C4-2B (cell line): ENCODE measurements at regions not wholly inside any gene's neighbourhood (a gene's known extent, or its start where the extent isn't known, plus 50 kb on each side); places are given as distances from the start of the nearest gene placed in this dataset.

Experiments
- H3K27ac ChIP-seq: fragments of 450-650 bp; 2 replicates; pipeline ENCODE4 v1.5.1; 2017
- ZFX ChIP-seq: fragments of 450-650 bp; IDR thresholded peaks from 2 replicates; pipeline ENCODE4 v1.6.1; 2017
- TF ChIP-seq, protein P1 (sequence below): fragments of 450-650 bp; conservative IDR thresholded peaks from 2 replicates; pipeline ENCODE4 v1.5.1; 2017; ENCODE audit warnings: mild to moderate bottlenecking

DNA sequence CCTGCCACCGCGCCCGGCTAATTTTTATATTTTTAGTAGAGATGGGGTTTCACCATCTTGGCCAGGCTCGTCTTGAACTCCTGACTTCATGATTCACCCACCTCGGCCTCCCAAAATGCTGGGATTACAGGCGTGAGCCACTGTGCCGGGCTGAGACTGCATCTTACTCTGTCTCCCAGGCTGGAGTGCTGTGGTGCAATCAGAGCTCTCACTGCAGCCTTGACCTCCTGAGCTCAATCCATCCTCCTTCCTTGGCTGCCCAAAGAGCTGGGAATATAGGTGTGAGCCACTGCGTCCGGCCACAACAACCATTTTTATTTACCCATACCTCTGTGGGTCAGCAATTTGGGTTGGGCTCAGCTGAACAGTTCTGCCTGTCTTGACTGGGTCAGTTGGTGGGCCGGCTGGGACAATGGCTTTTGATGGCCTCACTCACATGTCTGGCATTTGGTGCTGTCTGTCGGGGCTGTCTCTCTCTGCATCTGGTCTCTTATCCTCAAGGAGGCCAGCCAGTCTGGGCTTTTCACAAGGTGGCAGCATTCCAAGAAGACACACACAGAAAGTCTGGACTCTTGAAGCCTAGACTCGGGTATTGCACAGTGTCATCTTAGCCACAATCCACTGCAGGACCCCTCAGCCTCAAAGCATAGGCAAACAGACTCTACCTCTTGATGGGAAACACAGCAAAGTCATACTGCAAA, 116.8 kb upstream of the GATA6 start:
- TF ChIP-seq, protein P1, sequence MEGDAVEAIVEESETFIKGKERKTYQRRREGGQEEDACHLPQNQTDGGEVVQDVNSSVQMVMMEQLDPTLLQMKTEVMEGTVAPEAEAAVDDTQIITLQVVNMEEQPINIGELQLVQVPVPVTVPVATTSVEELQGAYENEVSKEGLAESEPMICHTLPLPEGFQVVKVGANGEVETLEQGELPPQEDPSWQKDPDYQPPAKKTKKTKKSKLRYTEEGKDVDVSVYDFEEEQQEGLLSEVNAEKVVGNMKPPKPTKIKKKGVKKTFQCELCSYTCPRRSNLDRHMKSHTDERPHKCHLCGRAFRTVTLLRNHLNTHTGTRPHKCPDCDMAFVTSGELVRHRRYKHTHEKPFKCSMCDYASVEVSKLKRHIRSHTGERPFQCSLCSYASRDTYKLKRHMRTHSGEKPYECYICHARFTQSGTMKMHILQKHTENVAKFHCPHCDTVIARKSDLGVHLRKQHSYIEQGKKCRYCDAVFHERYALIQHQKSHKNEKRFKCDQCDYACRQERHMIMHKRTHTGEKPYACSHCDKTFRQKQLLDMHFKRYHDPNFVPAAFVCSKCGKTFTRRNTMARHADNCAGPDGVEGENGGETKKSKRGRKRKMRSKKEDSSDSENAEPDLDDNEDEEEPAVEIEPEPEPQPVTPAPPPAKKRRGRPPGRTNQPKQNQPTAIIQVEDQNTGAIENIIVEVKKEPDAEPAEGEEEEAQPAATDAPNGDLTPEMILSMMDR: no peak
- TF ChIP-seq ZFX: no peak
- H3K27ac ChIP-seq: no peak overlapping the region

DNA sequence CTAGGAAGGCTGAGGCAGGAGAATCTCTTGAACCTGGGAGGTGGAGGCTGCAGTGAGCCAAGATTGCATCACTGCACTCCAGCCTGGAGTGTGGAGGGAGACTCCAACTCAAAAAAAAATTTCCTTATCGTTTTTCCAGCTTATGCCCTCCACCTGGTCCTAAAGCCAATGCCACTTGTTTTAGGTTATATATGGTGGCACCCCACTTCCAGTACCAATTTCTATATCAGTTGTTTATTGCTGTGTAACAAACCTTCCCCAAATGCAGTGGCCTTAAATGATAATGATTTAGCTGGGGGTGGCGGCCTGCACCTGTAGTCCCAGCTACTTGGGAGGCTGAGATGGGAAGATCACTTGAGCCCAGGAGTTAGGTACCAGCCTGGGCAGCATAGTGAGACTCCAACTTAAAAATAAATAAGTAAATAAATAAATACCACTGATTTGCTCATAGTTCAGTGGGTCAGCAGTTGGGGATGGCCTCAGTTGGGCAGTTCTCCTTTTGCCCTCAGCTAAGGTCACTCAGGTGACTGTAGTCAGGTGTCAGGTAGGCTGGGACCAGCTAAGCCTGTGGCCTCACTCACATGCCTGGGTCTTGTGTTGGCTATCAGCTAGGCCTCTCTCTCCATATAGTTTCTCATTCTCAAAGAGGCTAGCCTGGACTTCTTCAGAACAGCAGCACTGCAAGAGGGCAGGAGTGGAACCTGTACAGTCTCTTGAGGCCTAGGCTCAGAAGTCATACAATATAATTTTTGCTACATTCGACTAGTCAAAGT, 113.7 kb upstream of the GATA6 start:
- no peak for TF ChIP-seq ZFX
- TF ChIP-seq, protein P1: no peak
- no peak overlapping the region for H3K27ac ChIP-seq

DNA sequence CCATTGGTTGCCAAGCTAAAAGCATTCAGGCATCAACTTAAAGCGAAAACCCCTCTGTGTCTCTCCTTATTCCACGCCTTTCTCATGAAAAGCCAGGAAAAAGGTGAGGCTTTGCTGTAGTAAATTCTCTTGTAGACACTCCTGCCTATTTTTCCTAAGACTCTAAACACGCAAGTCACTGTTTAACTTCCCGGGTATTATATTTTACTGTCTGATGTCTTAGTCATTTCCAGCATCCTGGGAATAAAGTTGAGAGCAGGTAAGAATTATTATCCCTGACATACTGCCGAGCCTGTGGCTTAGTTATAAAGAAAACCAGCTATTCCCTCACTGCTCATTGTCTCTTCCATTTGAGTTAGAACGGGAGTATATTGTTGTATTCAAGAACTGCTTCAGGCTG, 112.4 kb upstream of the GATA6 start:
- H3K27ac ChIP-seq: no peak overlapping the region
- TF ChIP-seq, protein P1: no peak
- no peak for TF ChIP-seq ZFX

DNA sequence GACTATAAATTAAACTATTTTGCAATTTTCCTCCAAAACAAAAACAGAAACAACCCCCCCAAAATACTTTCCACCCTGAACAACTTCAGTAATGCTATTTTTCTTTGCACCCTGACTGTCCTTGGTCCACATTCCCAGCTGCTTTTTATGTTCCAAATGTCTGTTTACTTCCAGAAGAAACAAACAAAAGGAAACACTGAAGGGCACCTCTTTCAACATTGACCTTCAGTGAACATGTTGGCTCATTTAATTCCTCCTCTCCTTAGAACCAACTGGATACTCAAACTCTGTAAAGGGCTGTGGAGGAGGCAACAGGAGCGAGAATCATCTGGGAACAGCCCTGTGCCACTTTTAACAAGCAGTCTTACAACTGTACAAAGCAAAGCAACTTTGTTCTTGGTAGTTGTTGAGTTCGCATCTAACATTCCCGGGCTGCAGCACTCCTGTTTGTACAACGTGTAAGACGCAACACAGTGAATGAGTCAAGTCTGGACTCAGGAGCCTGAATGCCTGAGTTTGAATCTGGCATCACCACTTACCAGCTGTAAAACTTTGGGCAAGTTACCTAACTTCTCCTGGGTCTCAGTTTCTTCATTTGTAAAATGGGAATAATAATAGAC, 111.4 kb upstream of the GATA6 start:
- no peak overlapping the region for H3K27ac ChIP-seq
- TF ChIP-seq ZFX: no peak
- TF ChIP-seq, protein P1: no peak

DNA sequence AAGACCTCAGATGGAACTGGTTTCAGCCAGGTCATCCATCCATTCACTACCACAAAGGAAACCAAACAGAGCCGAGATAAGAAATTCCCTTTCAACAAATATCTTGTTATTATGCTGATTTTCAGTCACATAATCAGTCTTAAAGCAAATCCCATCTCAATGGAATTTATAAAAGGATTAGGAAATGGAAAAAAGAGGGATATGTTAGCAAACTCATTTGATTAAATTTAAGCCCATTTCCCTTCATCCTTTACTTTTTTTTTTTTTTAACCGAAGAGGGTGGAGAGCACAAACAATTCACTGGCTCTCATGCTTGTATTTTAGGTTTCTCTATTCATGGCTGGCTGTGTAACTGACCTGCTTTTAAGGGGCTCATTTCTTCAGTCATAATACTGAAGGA, 109.0 kb upstream of the GATA6 start:
- no peak for TF ChIP-seq ZFX
- TF ChIP-seq, protein P1: no peak
- H3K27ac ChIP-seq: no peak overlapping the region

DNA sequence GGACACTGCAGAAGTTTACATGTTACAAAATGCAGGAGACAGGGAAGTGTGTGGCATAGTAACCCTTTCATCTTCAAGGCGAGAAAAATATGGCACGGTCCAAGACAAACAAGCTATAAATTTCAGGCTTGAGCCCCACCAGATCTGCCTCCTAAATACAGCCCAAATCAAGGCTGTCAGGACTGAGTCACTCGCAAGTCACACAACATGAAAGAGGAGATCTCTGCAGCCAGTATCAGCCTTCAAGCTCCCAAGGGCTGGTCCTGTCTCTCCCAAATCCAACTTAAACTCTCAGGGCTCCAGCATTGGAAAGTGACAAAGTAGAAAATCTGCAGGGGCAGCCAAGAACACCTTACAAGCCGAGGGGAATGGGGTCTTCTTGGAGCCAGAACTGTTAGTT, 106.3 kb upstream of the GATA6 start:
- H3K27ac ChIP-seq: no peak overlapping the region
- TF ChIP-seq, protein P1: no peak
- no peak for TF ChIP-seq ZFX

DNA sequence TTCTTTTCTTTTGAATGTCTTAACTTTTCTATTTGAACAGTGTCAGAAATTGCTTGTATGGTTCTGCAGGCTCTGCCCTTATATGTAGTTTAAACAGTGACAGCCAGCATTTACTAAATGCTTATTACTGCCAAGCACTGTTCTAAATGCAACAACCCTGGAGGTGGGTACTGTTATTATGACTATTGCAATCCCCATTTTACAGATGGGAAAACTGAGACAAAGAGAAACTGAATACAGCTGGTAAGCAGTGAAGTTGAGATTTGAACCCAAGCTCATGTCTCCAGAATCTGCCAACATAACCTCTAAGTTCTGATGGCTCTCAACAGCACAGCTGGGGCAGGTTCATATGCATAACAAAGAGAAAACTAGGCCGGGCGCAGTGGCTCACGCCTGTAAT, 105.7 kb upstream of the GATA6 start:
- TF ChIP-seq, protein P1: no peak
- TF ChIP-seq ZFX: no peak
- H3K27ac ChIP-seq: no peak overlapping the region
